A673 (cell line): ENCODE measurements at regions not wholly inside any gene's neighbourhood (a gene's known extent, or its start where the extent isn't known, plus 50 kb on each side); places are given as distances from the start of the nearest gene placed in this dataset.

Source experiments
- CTCF ChIP-seq: fragments of 300-800, 200-600 bp; sonication (generic); conservative IDR thresholded peaks from 2 replicates; pipeline ENCODE4 v1.5.1; 2017; ENCODE audit warnings: low read depth, mild to moderate bottlenecking, antibody characterized with exemption, low read length, moderate library complexity, mixed read lengths
- EZH2 ChIP-seq: fragments of 200-600 bp; sonication (generic); IDR thresholded peaks from 2 replicates; pipeline ENCODE4 v1.6.1; 2017; ENCODE audit warnings: borderline replicate concordance, low read depth, mild to moderate bottlenecking, mixed read lengths, antibody characterized with exemption, low read length; ENCODE audit not compliant: poor library complexity, severe bottlenecking

GRCh38 chr1:118786454-118787155, 201.5 kb downstream of the TBX15 start:
- no peak for TF ChIP-seq CTCF
- TF ChIP-seq EZH2, result no peak
